Left lung (tissue), 4 donors: ENCODE measurements at regions not wholly inside any gene's neighbourhood (a gene's known extent, or its start where the extent isn't known, plus 50 kb on each side); places are given as distances from the start of the nearest gene placed in this dataset.

Experiments used
- ATAC-seq: fragments of 200-7000 bp; cut with Tn5 transposase; one replicate; pipeline ENCODE4 v1.9.1; 2020; ENCODE audit warnings: moderate library complexity
- DNase-seq, 4 donors: peaks; one replicate each; pipeline ENCODE4 v3.0.0-alpha.2; 2013 to 2020
- H3K27ac ChIP-seq, 2 donors: fragments of 200-600 bp; sonication (generic) in 1 of 2; one replicate each; pipeline versions ENCODE4 v1.5.0 to v1.8.0; 2020 to 2021
- H3K27me3 ChIP-seq, 2 donors: fragments of 200-600 bp; sonication (generic) in 1 of 2; one replicate each; pipeline versions ENCODE4 v1.5.0 to v1.8.0; 2020 to 2021
- H3K36me3 ChIP-seq, 2 donors: fragments of 200-600 bp; sonication (generic) in 1 of 2; one replicate each; pipeline versions ENCODE4 v1.5.0 to v1.8.0; 2020 to 2021
- H3K4me1 ChIP-seq, 2 donors: fragments of 200-600 bp; one replicate each; pipeline ENCODE4 v1.8.0; 2021
- H3K4me3 ChIP-seq, 2 donors: fragments of 200-600 bp; sonication (generic) in 1 of 2; one replicate each; pipeline versions ENCODE4 v1.5.0 to v1.8.0; 2020 to 2021; ENCODE audit warnings: mild to moderate bottlenecking in 1 of 2
- H3K9me3 ChIP-seq, 2 donors: fragments of 200-600 bp; sonication (generic) in 1 of 2; one replicate each; pipeline versions ENCODE4 v1.5.0 to v1.8.0; 2020 to 2021
- intact Hi-C, 2 donors: fragments of 100-400 bp; cut with DNase I; formaldehyde crosslinking; loops; one replicate each; pipeline versions ENCODE4 v1.11.2 to v1.14.2; 2022
- TF ChIP-seq, protein P1 (sequence below), 2 donors: fragments of 200-600 bp; sonication (generic) in 1 of 2; IDR thresholded peaks; one replicate each; pipeline versions ENCODE4 v1.5.0 to v1.8.0; 2021; ENCODE audit warnings: antibody characterized with exemption in 2 of 2
- donor health status: DM: no; HTN: yes; CAD: no.
- donor health status: DM: no; HTN: no; CAD: no.

DNA sequence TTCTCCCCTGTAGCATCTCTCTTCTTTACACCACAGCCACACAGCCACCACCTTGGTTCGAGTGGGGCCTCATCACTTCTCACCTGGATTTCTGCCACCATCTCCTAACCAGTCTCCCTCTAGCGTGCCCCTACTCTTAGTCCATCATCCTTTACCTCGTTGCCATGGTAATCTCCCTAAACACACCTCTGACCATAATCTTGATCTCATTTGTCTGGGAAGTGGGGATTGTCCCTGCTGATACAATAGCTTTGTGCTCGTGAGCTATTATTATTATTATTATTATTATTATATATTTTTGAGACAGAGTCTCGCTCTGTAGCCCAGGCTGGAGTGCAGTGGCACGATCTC, 76.5 kb upstream of the HSPA9 start:
- no peak for ATAC-seq
- Histone ChIP-seq H3K27ac (no peak overlapping the region), H3K4me1 (no peaks in the 10 kb centered on the region), H3K36me3 (no peaks in the 10 kb centered on the region), H3K9me3 (no peaks in the 10 kb centered on the region), H3K27me3 (peaks cover 0 to 84% of the 10 kb centered on the region in 2 donors), H3K4me3 (no peak overlapping the region)
- no peak for DNase-seq
- TF ChIP-seq, protein P1, sequence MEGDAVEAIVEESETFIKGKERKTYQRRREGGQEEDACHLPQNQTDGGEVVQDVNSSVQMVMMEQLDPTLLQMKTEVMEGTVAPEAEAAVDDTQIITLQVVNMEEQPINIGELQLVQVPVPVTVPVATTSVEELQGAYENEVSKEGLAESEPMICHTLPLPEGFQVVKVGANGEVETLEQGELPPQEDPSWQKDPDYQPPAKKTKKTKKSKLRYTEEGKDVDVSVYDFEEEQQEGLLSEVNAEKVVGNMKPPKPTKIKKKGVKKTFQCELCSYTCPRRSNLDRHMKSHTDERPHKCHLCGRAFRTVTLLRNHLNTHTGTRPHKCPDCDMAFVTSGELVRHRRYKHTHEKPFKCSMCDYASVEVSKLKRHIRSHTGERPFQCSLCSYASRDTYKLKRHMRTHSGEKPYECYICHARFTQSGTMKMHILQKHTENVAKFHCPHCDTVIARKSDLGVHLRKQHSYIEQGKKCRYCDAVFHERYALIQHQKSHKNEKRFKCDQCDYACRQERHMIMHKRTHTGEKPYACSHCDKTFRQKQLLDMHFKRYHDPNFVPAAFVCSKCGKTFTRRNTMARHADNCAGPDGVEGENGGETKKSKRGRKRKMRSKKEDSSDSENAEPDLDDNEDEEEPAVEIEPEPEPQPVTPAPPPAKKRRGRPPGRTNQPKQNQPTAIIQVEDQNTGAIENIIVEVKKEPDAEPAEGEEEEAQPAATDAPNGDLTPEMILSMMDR (IDR thresholded peaks at IDR 0.05) = no peak
- intact Hi-C loops = no loop called here

DNA sequence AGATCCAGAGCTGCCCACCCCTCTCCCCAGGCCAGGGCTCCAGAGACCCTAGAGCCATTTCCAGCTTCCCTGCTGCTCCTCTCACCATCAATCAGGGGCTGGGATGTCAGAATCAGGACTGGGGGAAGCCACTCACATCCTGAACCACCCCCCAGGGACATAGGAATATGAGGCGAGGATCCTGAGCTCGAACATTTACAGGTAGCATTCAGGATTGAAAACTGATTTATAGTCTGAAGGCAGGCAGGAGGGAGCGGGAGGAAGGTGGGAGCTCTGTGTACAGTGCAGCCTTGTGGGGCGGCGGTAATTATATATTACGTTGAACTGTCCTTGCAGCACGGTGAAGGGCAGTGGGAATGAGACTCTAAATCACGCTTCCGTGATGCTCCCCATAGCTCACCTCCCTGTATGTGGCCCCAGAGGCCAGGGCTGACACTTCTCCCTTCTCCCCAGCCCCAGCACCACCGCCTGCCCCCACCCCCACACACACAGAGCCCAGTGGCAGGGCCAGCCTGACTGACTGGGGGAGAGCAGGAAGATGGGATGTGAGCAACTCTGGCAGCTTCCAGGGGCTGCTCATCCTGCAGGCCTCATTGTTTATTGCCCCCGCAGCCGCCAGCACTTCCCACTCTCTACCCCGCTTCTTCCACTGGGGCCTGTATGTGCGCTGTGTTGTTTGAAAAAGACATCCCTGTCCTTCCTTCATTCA, 76.0 kb upstream of the HSPA9 start:
- no peak for ATAC-seq
- Histone ChIP-seq H3K27ac (no peak overlapping the region), H3K27me3 (peaks cover 0 to 80% of the 10 kb centered on the region in 2 donors), H3K4me3 (no peak overlapping the region), H3K36me3 (no peaks in the 10 kb centered on the region), H3K9me3 (no peaks in the 10 kb centered on the region), H3K4me1 (no peaks in the 10 kb centered on the region)
- TF ChIP-seq, protein P1 (IDR thresholded peaks at IDR 0.05) = no peak
- intact Hi-C loops = no loop called here
- DNase-seq = peak in 1 of 4 donors; percentile 58

DNA sequence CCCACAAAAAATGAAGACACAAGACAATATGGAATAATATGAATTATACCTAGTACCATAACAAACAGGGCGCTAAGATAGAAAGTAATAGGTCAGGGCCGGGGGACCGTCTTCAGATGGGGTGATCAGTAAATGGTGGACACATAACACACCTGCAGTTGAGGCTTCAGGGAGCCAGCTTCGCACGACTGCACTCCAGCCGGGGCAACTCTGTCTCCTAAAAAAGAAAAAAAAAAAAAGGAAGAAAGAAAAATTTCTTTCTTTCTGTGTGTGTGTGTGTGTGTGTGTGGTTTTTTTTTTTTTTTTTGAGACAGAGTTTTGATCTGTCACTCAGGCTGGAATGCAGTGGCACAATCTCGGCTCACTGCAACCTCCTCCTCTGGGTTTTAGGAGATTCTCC, 75.0 kb upstream of the HSPA9 start:
- Histone ChIP-seq H3K9me3 (no peaks in the 10 kb centered on the region), H3K4me1 (no peaks in the 10 kb centered on the region), H3K27ac (no peak overlapping the region), H3K4me3 (no peak overlapping the region), H3K27me3 (peaks cover 0 to 73% of the 10 kb centered on the region in 2 donors), H3K36me3 (no peaks in the 10 kb centered on the region)
- TF ChIP-seq, protein P1 (IDR thresholded peaks at IDR 0.05) = no peak
- no peak for ATAC-seq
- intact Hi-C loops = no loop called here
- peak in 1 of 4 donors; percentile 50 for DNase-seq

DNA sequence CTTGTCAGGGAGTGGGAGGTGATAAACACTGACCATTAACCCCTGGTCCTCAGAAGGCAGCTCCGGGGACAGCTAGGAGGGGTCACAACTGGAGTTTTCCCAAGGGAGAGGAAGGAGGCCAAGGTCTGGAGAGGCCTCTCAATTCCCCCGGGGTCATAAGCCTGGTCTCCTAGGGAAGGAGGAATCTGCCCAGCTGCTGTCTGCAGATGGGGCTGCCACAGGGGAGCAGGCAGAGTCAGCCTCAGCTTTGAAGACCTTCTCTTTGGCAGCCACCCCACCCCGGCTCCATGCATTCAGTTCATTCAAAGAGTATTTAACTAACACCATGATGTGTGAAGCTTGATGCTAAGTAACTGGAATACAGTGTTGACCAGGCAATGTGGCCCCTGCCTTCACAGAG, 74.6 kb upstream of the HSPA9 start:
- ATAC-seq (no peak), DNase-seq (peak in 1 of 4 donors; percentile 32)
- Histone ChIP-seq H3K27ac (no peak overlapping the region), H3K27me3 (peaks cover 0 to 69% of the 10 kb centered on the region in 2 donors), H3K4me1 (no peaks in the 10 kb centered on the region), H3K9me3 (no peaks in the 10 kb centered on the region), H3K36me3 (no peaks in the 10 kb centered on the region), H3K4me3 (no peak overlapping the region)
- TF ChIP-seq, protein P1 (IDR thresholded peaks at IDR 0.05) = no peak
- intact Hi-C loops = no loop called here

DNA sequence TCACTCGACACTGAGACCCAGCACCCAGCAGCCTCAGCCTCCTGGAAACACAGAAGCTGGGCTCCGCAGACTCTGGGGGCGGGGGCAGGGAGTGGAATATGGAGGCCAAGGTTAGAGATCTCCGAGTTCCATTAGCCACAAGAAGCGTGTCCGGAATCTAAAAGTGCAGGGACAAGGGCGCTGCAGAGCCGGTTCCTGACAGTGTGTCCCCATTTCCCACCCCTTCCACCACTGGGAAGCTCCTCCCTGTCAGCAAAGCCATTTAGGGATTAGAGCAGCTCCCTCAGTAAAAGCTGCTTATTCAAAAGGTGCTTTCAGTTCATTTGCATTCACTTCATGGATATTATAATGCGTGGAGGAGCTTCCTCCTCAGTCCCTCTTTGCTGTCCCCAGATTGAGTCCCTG, 74.1 kb upstream of the HSPA9 start:
- intact Hi-C loops = no loop called here
- TF ChIP-seq, protein P1 (IDR thresholded peaks at IDR 0.05) = no peak
- Histone ChIP-seq H3K36me3 (no peaks in the 10 kb centered on the region), H3K4me3 (no peak overlapping the region), H3K4me1 (no peaks in the 10 kb centered on the region), H3K27me3 (peaks cover 0 to 65% of the 10 kb centered on the region in 2 donors), H3K9me3 (no peaks in the 10 kb centered on the region), H3K27ac (no peak overlapping the region)
- peak in 1 of 4 donors; percentile 31 for DNase-seq
- no peak for ATAC-seq
